HepG2 (cell line): ENCODE measurements at regions not wholly inside any gene's neighbourhood (a gene's known extent, or its start where the extent isn't known, plus 50 kb on each side); places are given as distances from the start of the nearest gene placed in this dataset.

Source experiments
- MAF1 ChIP-seq: sonication (generic); formaldehyde crosslinking; IDR thresholded peaks from 2 replicates; pipeline ENCODE4 v1.5.0; 2020; ENCODE audit warnings: missing genetic modification reagents, borderline replicate concordance
- NFYC ChIP-seq: IDR thresholded peaks from 2 replicates; pipeline ENCODE4 v1.6.1; 2016; ENCODE audit warnings: missing genetic modification reagents, missing compliant biosample characterization
- PCBP2 ChIP-seq: fragments of 200-400 bp; formaldehyde crosslinking; optimal IDR thresholded peaks from 2 replicates; pipeline ENCODE3; 2018; ENCODE audit warnings: low read length, low read depth; ENCODE audit not compliant: poor library complexity, severe bottlenecking
- RNF2 ChIP-seq: fragments of 450-650 bp; conservative IDR thresholded peaks from 2 replicates; pipeline ENCODE4 v1.6.1; 2016; ENCODE audit warnings: low read depth
- ZNF431 ChIP-seq: sonication (generic); formaldehyde crosslinking; IDR thresholded peaks from 2 replicates; pipeline ENCODE4 v1.9.0; 2022; ENCODE audit warnings: missing genetic modification reagents, low read depth, mild to moderate bottlenecking, borderline replicate concordance
- ZNF724P ChIP-seq: sonication (generic); formaldehyde crosslinking; IDR thresholded peaks from 2 replicates; pipeline ENCODE4 v1.8.0; 2022; ENCODE audit warnings: missing genetic modification reagents, borderline replicate concordance
- ZSCAN9 ChIP-seq: IDR thresholded peaks from 2 replicates; pipeline ENCODE4 v1.6.1; 2016; ENCODE audit warnings: borderline replicate concordance
- TF ChIP-seq, protein P1 (sequence below): sonication (generic); formaldehyde crosslinking; IDR thresholded peaks from 2 replicates; pipeline ENCODE4 v1.4.0; 2020; ENCODE audit warnings: low read depth, missing genetic modification reagents
- TF ChIP-seq, protein P2 (sequence below): sonication (generic); formaldehyde crosslinking; IDR thresholded peaks from 2 replicates; pipeline ENCODE4 v1.5.0; 2020; ENCODE audit warnings: mild to moderate bottlenecking, missing genetic modification reagents, borderline replicate concordance
- TF ChIP-seq, protein P3 (sequence below): sonication (generic); formaldehyde crosslinking; IDR thresholded peaks from 2 replicates; pipeline ENCODE4 v1.4.0; 2020; ENCODE audit warnings: missing genetic modification reagents
- TF ChIP-seq, protein P4 (sequence below): sonication (generic); formaldehyde crosslinking; IDR thresholded peaks from 2 replicates; pipeline ENCODE4 v1.5.1; 2020; ENCODE audit warnings: missing genetic modification reagents, mild to moderate bottlenecking, borderline replicate concordance

- TF ChIP-seq, protein P1, sequence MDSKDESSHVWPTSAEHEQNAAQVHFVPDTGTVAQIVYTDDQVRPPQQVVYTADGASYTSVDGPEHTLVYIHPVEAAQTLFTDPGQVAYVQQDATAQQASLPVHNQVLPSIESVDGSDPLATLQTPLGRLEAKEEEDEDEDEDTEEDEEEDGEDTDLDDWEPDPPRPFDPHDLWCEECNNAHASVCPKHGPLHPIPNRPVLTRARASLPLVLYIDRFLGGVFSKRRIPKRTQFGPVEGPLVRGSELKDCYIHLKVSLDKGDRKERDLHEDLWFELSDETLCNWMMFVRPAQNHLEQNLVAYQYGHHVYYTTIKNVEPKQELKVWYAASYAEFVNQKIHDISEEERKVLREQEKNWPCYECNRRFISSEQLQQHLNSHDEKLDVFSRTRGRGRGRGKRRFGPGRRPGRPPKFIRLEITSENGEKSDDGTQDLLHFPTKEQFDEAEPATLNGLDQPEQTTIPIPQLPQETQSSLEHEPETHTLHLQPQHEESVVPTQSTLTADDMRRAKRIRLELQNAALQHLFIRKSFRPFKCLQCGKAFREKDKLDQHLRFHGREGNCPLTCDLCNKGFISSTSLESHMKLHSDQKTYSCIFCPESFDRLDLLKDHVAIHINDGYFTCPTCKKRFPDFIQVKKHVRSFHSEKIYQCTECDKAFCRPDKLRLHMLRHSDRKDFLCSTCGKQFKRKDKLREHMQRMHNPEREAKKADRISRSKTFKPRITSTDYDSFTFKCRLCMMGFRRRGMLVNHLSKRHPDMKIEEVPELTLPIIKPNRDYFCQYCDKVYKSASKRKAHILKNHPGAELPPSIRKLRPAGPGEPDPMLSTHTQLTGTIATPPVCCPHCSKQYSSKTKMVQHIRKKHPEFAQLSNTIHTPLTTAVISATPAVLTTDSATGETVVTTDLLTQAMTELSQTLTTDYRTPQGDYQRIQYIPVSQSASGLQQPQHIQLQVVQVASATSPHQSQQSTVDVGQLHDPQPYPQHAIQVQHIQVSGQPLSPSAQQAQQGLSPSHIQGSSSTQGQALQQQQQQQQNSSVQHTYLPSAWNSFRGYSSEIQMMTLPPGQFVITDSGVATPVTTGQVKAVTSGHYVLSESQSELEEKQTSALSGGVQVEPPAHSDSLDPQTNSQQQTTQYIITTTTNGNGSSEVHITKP (CRISPR knock-in tag): no peak
- no peak for TF ChIP-seq MAF1 (CRISPR knock-in tag)
- TF ChIP-seq RNF2: no peak; the same call in 1 of the 2 replicates
- TF ChIP-seq, protein P2, sequence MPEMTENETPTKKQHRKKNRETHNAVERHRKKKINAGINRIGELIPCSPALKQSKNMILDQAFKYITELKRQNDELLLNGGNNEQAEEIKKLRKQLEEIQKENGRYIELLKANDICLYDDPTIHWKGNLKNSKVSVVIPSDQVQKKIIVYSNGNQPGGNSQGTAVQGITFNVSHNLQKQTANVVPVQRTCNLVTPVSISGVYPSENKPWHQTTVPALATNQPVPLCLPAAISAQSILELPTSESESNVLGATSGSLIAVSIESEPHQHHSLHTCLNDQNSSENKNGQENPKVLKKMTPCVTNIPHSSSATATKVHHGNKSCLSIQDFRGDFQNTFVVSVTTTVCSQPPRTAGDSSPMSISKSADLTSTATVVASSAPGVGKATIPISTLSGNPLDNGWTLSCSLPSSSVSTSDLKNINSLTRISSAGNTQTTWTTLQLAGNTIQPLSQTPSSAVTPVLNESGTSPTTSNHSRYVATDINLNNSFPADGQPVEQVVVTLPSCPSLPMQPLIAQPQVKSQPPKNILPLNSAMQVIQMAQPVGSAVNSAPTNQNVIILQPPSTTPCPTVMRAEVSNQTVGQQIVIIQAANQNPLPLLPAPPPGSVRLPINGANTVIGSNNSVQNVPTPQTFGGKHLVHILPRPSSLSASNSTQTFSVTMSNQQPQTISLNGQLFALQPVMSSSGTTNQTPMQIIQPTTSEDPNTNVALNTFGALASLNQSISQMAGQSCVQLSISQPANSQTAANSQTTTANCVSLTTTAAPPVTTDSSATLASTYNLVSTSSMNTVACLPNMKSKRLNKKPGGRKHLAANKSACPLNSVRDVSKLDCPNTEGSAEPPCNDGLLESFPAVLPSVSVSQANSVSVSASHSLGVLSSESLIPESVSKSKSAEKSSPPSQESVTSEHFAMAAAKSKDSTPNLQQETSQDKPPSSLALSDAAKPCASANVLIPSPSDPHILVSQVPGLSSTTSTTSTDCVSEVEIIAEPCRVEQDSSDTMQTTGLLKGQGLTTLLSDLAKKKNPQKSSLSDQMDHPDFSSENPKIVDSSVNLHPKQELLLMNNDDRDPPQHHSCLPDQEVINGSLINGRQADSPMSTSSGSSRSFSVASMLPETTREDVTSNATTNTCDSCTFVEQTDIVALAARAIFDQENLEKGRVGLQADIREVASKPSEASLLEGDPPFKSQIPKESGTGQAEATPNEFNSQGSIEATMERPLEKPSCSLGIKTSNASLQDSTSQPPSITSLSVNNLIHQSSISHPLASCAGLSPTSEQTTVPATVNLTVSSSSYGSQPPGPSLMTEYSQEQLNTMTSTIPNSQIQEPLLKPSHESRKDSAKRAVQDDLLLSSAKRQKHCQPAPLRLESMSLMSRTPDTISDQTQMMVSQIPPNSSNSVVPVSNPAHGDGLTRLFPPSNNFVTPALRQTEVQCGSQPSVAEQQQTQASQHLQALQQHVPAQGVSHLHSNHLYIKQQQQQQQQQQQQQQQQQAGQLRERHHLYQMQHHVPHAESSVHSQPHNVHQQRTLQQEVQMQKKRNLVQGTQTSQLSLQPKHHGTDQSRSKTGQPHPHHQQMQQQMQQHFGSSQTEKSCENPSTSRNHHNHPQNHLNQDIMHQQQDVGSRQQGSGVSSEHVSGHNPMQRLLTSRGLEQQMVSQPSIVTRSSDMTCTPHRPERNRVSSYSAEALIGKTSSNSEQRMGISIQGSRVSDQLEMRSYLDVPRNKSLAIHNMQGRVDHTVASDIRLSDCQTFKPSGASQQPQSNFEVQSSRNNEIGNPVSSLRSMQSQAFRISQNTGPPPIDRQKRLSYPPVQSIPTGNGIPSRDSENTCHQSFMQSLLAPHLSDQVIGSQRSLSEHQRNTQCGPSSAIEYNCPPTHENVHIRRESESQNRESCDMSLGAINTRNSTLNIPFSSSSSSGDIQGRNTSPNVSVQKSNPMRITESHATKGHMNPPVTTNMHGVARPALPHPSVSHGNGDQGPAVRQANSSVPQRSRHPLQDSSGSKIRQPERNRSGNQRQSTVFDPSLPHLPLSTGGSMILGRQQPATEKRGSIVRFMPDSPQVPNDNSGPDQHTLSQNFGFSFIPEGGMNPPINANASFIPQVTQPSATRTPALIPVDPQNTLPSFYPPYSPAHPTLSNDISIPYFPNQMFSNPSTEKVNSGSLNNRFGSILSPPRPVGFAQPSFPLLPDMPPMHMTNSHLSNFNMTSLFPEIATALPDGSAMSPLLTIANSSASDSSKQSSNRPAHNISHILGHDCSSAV (CRISPR knock-in tag): no peak
- no peak for TF ChIP-seq PCBP2
- no peak for TF ChIP-seq ZNF431
- TF ChIP-seq, protein P3, sequence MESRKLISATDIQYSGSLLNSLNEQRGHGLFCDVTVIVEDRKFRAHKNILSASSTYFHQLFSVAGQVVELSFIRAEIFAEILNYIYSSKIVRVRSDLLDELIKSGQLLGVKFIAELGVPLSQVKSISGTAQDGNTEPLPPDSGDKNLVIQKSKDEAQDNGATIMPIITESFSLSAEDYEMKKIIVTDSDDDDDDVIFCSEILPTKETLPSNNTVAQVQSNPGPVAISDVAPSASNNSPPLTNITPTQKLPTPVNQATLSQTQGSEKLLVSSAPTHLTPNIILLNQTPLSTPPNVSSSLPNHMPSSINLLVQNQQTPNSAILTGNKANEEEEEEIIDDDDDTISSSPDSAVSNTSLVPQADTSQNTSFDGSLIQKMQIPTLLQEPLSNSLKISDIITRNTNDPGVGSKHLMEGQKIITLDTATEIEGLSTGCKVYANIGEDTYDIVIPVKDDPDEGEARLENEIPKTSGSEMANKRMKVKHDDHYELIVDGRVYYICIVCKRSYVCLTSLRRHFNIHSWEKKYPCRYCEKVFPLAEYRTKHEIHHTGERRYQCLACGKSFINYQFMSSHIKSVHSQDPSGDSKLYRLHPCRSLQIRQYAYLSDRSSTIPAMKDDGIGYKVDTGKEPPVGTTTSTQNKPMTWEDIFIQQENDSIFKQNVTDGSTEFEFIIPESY: no peak
- no peak for TF ChIP-seq NFYC (CRISPR knock-in tag)
- TF ChIP-seq ZSCAN9: peak; percentile 68; the same call in 1 of the 2 replicates
- TF ChIP-seq ZNF724P: no peak
- TF ChIP-seq, protein P4, sequence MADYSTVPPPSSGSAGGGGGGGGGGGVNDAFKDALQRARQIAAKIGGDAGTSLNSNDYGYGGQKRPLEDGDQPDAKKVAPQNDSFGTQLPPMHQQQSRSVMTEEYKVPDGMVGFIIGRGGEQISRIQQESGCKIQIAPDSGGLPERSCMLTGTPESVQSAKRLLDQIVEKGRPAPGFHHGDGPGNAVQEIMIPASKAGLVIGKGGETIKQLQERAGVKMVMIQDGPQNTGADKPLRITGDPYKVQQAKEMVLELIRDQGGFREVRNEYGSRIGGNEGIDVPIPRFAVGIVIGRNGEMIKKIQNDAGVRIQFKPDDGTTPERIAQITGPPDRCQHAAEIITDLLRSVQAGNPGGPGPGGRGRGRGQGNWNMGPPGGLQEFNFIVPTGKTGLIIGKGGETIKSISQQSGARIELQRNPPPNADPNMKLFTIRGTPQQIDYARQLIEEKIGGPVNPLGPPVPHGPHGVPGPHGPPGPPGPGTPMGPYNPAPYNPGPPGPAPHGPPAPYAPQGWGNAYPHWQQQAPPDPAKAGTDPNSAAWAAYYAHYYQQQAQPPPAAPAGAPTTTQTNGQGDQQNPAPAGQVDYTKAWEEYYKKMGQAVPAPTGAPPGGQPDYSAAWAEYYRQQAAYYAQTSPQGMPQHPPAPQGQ (CRISPR knock-in tag): no peak
These were observed 321.6 kb downstream of the CEMIP2 start (continued) for GRCh38 chr9:71446473-71447411.
